ENCODE measurements at regions not wholly inside any gene's neighbourhood (a gene's known extent, or its start where the extent isn't known, plus 50 kb on each side); places are given as distances from the start of the nearest gene placed in this dataset.
"Not testable (repeated sequence)": the region's sequence is repeated elsewhere in the genome, so short reads cannot be mapped to it uniquely, and the experiment has no call there.

GRCh38 chr5:54885636-54886035, 99.8 kb downstream of the ESM1 start:
- no peak for DNase-seq (ENCODE audit: low read depth in 2 of 2, low spot score in 1 of 2)

DNA sequence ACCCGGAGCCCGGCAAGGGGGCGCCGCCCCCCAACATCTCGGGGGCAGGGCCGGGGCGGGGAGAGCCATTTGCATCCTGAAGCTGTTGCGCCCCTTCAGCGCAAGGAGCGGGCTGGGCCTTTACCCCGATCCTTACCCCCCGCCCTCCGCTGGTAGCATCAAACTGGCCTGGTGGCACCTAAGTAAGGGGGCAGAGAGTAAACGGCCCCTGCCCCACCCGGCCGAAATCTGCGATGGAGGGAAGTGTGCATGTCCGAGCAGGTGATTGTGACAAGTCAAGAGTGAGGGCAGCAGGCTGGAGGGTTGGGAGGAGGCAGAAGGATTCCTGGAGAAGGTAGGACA, 101.2 kb downstream of the ESM1 start:
- no peak for DNase-seq (ENCODE audit: low read depth in 2 of 2, low spot score in 1 of 2)

DNA sequence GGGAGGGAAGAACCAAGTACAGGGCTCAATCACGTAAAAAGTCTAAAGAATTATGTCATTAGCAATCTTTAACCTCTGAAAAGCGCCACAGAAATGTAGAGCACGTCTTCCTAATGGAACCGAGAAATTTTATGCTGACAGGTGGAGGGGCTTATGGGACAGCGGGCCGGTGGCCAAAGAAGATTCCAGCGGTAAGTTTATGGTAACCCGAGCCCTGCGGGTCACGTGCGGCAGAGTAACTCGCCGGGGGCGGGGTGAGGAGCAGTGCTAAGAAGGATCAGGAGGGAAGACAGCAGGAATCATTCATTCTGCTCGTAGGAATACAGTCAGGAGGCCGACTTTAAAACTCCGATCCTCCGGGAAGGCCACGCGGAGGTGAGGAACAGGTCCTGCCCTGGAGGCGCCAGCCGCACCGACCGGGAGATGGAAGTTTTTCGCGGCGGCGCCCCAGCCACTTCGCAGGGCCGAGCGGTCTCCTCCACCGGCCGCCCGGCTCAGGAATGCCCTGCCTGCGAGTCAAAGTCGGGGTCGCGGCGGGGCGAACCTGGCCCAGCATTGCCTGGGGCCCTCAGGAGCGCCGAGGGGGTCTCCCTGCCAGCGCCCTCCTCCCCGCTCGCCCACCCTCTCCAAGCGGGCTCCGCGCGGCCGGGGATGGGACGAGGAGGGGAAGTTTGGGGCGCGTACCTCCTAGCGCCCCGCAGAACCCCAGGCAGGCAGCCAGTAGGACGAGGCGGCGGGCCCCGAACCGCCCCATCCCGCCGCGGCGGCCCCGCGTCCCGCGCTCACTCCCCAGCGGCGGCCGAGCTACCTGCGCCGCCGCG, 101.8 kb downstream of the ESM1 start:
- DNase-seq (ENCODE audit: low read depth in 2 of 2, low spot score in 1 of 2) = no peak

GRCh38 chr5:54882841-54883240, 102.6 kb downstream of the ESM1 start:
- DNase-seq (ENCODE audit: low read depth in 2 of 2, low spot score in 1 of 2) = no peak

GRCh38 chr5:54882101-54882500, 103.3 kb downstream of the ESM1 start:
- no peak for DNase-seq (ENCODE audit: low read depth in 2 of 2, low spot score in 1 of 2)

DNA sequence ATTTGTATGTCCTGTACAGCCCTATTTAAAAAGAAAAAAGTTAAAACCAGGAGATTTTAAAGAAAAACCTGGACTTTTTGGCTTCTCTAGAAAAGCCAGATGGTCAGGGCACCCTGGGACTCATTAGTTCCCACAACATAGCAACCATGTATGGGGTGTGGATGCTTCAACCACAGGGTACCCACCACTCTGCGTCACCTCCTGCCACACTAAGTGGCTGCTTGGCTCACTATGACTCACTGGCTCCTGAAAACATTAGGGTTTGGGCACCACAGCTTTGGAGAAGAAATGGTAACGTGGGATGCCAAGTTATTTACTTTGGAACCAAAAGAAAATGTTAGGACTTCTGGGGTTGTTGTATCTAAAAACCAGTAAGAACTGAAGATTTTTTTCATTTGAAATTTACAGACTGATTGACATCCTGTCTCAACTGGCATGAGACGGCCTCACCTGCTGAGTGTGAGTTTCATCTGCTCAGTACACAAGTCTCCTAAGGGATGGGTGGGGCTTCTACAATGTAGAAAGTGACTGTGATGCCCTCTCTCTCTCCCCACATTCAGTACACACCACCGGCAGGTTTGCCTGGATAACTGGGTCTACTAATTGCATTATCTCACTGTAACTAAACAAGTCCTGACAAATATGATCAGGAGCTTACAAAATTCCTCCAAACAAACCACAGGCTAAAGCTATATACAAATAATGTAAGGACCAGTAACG, 103.9 kb downstream of the ESM1 start:
- no peak for DNase-seq (ENCODE audit: low read depth in 2 of 2, low spot score in 1 of 2)

- DNase-seq (ENCODE audit: low read depth in 2 of 2, low spot score in 1 of 2) = no peak
Observed at GRCh38 chr5:54876976-54877375, 108.4 kb downstream of the ESM1 start.

DNA sequence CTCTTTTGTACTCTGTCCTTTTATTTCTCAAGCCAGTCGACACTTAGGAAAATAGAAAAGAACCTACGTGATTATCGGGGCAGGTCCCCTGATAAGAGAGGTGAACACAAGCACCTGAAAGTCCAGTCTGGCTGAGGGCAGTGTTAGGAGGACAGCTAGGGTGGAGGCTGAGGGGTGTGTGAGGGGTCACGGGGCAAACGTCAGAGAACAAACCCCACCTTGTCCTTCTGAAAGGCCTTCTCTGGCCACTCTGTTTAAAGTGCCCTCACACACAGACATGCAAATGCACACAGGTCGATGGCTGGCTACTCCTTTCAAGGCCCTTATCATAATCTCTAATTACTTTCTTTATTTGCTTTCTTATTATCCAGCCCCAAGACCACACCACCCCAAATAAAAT, 108.8 kb downstream of the ESM1 start:
- no peak for DNase-seq (ENCODE audit: low read depth in 2 of 2, low spot score in 1 of 2)

DNA sequence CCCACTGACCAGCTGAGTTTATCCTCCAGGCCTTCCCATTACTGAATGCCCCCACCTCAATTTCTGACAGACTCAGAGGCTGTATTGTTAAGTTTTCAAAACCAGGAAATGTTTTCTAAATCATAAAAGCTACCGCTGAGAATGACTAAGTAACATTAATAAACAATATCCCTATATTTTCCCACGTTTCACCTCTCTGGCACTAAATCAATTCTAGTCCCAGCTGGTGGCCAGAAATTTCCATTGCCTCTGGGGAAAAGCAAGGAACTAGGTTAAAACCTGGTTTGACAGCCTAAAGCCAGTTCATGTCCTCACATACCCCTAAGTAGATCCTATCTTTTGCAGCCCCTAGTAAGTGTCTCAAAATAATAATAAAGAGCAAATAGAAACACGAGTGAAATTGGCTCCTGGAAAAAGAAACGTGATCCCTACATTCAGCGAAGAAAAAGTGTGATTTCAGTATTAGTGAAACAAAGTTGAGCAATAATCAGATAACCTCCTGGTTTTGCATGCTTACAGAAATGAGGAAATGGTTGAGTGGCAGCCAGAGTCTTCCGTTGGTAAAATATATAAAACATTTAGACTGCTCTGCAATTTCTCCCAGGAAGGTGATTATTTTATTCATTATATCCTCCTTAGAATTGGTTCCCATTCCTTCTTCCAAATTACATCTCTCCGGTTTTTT, 110.9 kb downstream of the ESM1 start:
- no peak for DNase-seq (ENCODE audit: low read depth in 2 of 2, low spot score in 1 of 2)

DNA sequence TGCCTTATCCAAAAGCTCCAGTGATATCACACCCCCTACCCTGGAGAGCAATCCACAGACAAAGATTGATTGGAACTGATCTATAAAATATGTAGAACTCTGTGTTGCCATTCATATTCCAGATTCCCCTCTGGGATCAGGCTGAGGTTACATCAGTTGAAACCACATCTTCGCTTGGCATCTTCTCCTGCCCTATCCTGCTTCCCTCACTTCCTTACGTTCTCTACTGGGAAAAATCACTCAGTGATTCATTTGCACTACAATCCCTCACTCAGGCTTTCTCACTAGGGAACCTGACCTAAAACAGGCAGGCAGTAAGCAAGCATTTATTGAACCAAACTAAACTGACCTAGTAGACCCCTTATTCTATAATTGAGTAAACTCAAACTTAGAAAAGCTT, 111.7 kb downstream of the ESM1 start:
- DNase-seq (ENCODE audit: low read depth in 2 of 2, low spot score in 1 of 2) = no peak

GRCh38 chr5:54872810-54873209, 112.6 kb downstream of the ESM1 start:
- no peak for DNase-seq (ENCODE audit: low read depth in 2 of 2, low spot score in 1 of 2)

DNA sequence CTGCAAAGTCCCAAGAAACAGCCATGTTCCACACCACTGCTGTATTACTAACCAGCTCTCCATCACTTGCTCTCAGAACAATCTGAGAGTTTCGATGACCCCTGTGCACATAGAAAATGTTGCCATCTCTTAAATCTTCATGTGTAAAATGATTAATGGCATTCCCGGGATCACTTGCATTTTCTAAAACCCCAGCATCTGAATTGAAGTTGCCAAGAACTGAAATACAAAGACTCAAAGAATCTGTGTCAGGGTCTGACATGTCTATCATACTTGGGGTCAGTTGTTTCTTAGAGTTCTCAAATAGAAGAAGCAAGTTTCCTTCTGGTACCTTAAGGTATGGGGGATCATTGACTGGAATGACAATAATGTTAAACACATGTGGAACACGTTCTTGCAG, 115.1 kb downstream of the ESM1 start:
- DNase-seq (ENCODE audit: low read depth in 2 of 2, low spot score in 1 of 2) = no peak

DNA sequence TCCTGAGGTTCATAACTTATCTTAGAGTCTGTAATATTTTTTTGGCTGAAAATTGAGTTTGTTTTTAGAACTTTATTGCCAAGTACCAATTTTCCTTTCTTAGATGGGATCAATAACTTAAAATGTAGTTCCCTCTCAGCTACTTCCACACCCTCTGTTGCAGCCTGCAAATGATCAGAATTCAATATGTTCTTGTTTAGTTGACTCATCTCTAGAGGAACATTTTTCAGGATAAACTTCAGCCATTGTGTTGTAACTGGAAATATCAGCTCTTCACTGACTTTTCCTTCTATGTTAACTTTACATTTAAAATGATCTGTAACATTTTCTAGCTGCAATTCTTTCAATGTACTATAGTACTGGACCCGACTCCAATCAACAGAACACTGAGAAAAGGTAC, 115.7 kb downstream of the ESM1 start:
- no peak for DNase-seq (ENCODE audit: low read depth in 2 of 2, low spot score in 1 of 2)

DNA sequence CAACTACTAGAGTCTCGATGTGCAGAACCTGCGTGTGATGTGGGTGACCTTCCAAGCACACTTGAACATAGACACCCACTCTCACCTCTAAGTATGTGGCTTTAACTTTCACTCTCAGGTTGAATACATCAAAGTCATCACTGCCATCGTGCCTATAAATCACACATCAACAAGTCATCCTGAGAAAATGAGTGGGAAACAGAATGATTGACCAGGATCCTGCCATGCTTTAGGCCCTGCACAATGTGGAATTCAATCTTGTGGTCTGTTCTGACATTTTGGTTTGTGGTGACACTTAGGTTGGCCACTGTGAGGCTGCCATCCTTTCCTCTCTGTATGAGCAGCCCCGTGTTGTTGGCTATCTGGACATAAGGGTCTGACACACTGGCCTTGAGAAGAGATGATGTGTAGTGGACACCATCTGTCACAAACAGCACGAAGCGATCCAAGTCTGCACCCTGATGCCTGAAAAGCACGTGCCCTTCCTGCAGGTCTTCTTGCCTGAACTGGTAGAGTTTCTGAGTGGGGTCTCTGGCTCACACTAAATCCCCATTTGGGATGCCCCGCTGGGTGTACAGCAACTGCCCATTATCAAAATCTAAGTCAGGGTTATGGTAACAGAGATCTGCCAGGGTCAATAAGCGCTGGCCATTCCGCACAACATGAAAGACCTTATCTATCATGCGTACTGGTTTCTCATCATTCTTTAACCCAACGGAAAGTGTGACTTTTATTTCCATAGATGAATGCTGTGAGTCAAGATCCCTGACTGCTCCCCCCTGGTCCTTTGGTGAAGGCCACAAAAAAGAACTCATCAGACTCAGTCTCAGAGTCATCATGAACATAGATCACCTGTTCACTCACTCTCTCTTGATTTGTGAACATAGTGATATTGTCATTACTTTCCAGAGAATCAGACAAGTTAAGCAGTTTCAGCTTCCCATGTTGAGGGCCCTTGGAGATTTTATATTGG, 116.6 kb downstream of the ESM1 start:
- DNase-seq (ENCODE audit: low read depth in 2 of 2, low spot score in 1 of 2) = no peak

- no peak for DNase-seq (ENCODE audit: low read depth in 2 of 2, low spot score in 1 of 2)
Observed at GRCh38 chr5:54867310-54867944, 118.0 kb downstream of the ESM1 start.

DNA sequence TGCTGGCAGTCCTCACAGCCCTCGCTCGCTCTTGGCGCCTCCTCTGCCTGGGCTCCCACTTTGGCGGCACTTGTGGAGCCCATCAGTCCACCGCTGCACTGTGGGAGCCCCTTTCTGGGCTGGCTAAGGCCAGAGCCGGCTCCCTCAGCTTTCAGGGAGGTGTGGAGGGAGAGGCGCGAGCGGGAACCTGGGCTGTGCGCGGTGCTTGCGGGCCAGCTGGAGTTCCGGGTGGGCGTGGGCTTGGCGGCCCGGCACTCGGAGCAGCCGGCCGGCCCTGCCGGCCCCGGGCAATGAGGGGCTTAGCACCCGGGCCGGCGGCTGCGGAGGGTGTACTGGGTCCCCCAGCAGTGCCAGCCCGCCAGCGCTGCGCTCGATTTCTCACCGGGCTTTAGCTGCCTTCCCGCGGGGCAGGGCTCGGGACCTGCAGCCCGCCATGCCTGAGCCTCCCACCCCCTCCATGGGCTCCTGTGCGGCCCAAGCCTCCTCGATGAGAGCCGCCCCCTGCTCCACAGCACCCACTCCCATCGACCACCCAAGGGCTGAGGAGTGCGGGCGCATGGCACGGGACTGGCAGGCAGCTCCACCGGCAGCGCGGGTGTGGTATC, 120.4 kb downstream of the ESM1 start:
- DNase-seq (ENCODE audit: low read depth in 2 of 2, low spot score in 1 of 2) = not testable (repeated sequence)

GRCh38 chr5:54862036-54862435, 123.4 kb downstream of the ESM1 start:
- no peak for DNase-seq (ENCODE audit: low read depth in 2 of 2, low spot score in 1 of 2)

GRCh38 chr5:54861212-54861894, 124.0 kb downstream of the ESM1 start:
- no peak for DNase-seq (ENCODE audit: low read depth in 2 of 2, low spot score in 1 of 2)

- no peak for DNase-seq (ENCODE audit: low read depth in 2 of 2, low spot score in 1 of 2)
Observed at GRCh38 chr5:54860321-54860720, 125.1 kb downstream of the ESM1 start.

DNA sequence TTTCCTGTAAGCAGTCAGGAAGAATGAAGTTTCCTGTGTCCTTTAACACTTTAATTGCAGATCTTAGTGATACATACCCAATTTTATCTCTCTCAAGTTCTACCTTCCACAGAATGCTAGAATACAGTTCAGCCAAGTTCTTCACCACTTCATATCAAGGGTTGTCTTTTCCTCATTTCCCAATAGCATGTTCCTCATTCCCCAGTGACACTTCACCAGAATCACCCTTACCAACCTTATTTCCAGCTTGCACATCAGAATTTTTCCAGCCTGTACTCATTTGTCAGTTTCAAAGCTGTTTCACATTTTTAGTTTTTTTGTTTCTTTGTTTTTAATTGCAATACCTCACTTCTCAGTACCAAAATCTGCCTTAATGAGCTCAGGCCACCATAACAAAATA, 126.1 kb downstream of the ESM1 start:
- DNase-seq (ENCODE audit: low read depth in 2 of 2, low spot score in 1 of 2) = no peak
